ENCODE measurements at regions not wholly inside any gene's neighbourhood (a gene's known extent, or its start where the extent isn't known, plus 50 kb on each side); places are given as distances from the start of the nearest gene placed in this dataset.

DNA sequence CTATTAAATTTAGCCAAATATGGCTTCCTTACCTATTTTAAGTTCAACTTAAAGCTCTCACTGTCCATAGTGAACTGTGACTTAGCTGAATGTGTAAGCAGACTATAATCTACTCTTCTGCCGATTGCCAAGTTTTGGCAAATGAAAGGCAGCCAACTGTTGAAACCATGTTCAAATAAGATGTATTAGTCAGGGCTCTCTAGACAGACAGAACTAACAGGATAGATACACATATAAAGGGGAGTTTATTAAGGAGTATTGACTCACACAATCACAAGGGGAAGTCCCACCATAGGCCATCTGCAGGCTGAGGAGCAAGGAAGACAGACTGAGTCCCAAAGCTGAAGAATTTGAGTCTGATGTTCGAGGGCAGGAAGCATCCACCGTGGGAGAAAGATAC is 837.7 kb upstream of the AUTS2 start (continued):
- no peak for TF ChIP-seq ZNF114 (tag by site-specific recombination; IDR thresholded peaks at IDR 0.05)

DNA sequence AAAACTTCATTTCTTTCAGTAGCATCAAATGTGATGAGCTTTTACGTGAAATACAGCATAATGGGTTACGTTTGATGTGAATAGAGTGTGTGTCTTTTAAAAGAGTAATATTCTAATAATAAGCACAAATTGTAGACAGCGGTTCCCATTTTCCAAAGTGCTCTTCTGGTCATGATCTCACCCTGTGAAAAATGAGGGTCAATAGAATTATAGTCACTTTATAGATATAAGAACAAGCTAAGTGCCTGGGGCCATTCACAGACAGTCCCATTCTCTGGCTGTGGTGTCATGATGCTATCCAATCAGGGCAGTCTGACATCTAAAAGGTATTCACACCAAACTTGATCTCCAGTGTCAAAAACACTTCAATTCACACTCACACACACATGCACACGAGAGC is 830.8 kb upstream of the AUTS2 start:
- TF ChIP-seq ZNF133 (tag by site-specific recombination; IDR thresholded peaks at IDR 0.05): no peak
- no peak for TF ChIP-seq GFI1B (tag by site-specific recombination; IDR thresholded peaks at IDR 0.05)
- TF ChIP-seq ZNF76 (tag by site-specific recombination; IDR thresholded peaks at IDR 0.05; ENCODE audit: borderline replicate concordance, low read depth): no peak
- H3K36me3 ChIP-seq (ENCODE audit: control insufficient read depth in 2 of 2, insufficient read depth in 1 of 2, low read length in 2 of 2): no peaks in the 10 kb centered on the region
- H3K4me3 ChIP-seq (ENCODE audit: low read depth, low read length): no peak overlapping the region
- H3K27ac ChIP-seq (ENCODE audit: extremely low read depth, low read depth, low read length): no peak overlapping the region
- ChIA-PET POLR2A (no interaction called here), CTCF (no interaction called here)
- no peaks in the 10 kb centered on the region for H3K4me1 ChIP-seq (ENCODE audit: control insufficient read depth, insufficient read depth, low read length)
- no peaks in the 10 kb centered on the region for H3K9me3 ChIP-seq (ENCODE audit: control insufficient read depth, insufficient read depth, low read depth, low read length)

DNA sequence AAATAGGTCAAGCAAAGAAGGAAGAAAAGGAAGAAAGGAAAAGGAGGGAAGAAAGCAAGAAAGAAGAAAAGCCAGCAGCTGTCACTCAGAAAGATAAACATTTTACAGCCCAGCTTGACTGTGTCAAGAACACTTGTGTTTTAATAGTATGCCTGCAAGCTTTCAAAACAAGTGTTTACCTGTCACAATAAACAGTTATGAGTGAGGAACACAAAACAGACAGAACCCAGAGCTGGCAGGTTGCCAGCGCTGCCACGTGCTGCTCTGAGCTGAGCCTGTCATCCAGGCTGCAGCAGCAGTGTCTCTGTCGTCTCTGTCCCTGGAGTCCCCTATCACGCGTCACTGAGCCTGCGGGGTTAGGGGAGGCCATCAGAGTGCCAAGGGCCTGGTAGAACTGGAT is 827.6 kb upstream of the AUTS2 start:
- Histone ChIP-seq H3K9me3 (ENCODE audit: control insufficient read depth, insufficient read depth, low read depth, low read length) (no peaks in the 10 kb centered on the region), H3K36me3 (ENCODE audit: control insufficient read depth in 2 of 2, insufficient read depth in 1 of 2, low read length in 2 of 2) (no peaks in the 10 kb centered on the region), H3K4me3 (ENCODE audit: low read depth, low read length) (no peak overlapping the region), H3K27ac (ENCODE audit: extremely low read depth, low read depth, low read length) (no peak overlapping the region), H3K4me1 (ENCODE audit: control insufficient read depth, insufficient read depth, low read length) (no peaks in the 10 kb centered on the region)
- POLR2A ChIA-PET: no interaction called here
- TF ChIP-seq ZNF660 (tag by site-specific recombination; IDR thresholded peaks at IDR 0.05) (no peak), ZNF747 (tag by site-specific recombination; IDR thresholded peaks at IDR 0.05) (no peak), ZNF23 (tag by site-specific recombination; IDR thresholded peaks at IDR 0.05; ENCODE audit: borderline replicate concordance) (no peak), OVOL3 (tag by site-specific recombination; IDR thresholded peaks at IDR 0.05) (no peak)
- TF ChIP-seq, protein P1, sequence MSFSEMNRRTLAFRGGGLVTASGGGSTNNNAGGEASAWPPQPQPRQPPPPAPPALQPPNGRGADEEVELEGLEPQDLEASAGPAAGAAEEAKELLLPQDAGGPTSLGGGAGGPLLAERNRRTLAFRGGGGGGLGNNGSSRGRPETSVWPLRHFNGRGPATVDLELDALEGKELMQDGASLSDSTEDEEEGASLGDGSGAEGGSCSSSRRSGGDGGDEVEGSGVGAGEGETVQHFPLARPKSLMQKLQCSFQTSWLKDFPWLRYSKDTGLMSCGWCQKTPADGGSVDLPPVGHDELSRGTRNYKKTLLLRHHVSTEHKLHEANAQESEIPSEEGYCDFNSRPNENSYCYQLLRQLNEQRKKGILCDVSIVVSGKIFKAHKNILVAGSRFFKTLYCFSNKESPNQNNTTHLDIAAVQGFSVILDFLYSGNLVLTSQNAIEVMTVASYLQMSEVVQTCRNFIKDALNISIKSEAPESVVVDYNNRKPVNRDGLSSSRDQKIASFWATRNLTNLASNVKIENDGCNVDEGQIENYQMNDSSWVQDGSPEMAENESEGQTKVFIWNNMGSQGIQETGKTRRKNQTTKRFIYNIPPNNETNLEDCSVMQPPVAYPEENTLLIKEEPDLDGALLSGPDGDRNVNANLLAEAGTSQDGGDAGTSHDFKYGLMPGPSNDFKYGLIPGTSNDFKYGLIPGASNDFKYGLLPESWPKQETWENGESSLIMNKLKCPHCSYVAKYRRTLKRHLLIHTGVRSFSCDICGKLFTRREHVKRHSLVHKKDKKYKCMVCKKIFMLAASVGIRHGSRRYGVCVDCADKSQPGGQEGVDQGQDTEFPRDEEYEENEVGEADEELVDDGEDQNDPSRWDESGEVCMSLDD (tag by site-specific recombination; IDR thresholded peaks at IDR 0.05): no peak
- TF ChIP-seq, protein P2, sequence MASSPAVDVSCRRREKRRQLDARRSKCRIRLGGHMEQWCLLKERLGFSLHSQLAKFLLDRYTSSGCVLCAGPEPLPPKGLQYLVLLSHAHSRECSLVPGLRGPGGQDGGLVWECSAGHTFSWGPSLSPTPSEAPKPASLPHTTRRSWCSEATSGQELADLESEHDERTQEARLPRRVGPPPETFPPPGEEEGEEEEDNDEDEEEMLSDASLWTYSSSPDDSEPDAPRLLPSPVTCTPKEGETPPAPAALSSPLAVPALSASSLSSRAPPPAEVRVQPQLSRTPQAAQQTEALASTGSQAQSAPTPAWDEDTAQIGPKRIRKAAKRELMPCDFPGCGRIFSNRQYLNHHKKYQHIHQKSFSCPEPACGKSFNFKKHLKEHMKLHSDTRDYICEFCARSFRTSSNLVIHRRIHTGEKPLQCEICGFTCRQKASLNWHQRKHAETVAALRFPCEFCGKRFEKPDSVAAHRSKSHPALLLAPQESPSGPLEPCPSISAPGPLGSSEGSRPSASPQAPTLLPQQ (tag by site-specific recombination; IDR thresholded peaks at IDR 0.05): no peak
- TF ChIP-seq, protein P3, sequence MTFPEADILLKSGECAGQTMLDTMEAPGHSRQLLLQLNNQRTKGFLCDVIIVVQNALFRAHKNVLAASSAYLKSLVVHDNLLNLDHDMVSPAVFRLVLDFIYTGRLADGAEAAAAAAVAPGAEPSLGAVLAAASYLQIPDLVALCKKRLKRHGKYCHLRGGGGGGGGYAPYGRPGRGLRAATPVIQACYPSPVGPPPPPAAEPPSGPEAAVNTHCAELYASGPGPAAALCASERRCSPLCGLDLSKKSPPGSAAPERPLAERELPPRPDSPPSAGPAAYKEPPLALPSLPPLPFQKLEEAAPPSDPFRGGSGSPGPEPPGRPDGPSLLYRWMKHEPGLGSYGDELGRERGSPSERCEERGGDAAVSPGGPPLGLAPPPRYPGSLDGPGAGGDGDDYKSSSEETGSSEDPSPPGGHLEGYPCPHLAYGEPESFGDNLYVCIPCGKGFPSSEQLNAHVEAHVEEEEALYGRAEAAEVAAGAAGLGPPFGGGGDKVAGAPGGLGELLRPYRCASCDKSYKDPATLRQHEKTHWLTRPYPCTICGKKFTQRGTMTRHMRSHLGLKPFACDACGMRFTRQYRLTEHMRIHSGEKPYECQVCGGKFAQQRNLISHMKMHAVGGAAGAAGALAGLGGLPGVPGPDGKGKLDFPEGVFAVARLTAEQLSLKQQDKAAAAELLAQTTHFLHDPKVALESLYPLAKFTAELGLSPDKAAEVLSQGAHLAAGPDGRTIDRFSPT (tag by site-specific recombination; IDR thresholded peaks at IDR 0.05): no peak
- TF ChIP-seq, protein P4, sequence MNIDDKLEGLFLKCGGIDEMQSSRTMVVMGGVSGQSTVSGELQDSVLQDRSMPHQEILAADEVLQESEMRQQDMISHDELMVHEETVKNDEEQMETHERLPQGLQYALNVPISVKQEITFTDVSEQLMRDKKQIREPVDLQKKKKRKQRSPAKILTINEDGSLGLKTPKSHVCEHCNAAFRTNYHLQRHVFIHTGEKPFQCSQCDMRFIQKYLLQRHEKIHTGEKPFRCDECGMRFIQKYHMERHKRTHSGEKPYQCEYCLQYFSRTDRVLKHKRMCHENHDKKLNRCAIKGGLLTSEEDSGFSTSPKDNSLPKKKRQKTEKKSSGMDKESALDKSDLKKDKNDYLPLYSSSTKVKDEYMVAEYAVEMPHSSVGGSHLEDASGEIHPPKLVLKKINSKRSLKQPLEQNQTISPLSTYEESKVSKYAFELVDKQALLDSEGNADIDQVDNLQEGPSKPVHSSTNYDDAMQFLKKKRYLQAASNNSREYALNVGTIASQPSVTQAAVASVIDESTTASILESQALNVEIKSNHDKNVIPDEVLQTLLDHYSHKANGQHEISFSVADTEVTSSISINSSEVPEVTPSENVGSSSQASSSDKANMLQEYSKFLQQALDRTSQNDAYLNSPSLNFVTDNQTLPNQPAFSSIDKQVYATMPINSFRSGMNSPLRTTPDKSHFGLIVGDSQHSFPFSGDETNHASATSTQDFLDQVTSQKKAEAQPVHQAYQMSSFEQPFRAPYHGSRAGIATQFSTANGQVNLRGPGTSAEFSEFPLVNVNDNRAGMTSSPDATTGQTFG (tag by site-specific recombination; IDR thresholded peaks at IDR 0.05; ENCODE audit: borderline replicate concordance): no peak
- CTCF ChIA-PET: no interaction called here

Measured in HEK293 (cell line).